ENCODE measurements at regions not wholly inside any gene's neighbourhood (a gene's known extent, or its start where the extent isn't known, plus 50 kb on each side); places are given as distances from the start of the nearest gene placed in this dataset.

- TF ChIP-seq CTCF (IDR thresholded peaks at IDR 0.05) (no peak), POLR2A (IDR thresholded peaks at IDR 0.05) (no peak)
- intact Hi-C loops (cut with DNase I), result no loop called here
- no peak for ATAC-seq
Measured at GRCh38 chr6:117817992-117818391, 89.1 kb upstream of the SLC35F1 start.

GRCh38 chr6:117818449-117818848, 88.6 kb upstream of the SLC35F1 start:
- ATAC-seq (no peak), DNase-seq (no peak)
- intact Hi-C loops (cut with DNase I), result no loop called here
- Histone ChIP-seq H3K4me1 (no peaks in the 10 kb centered on the region), H3K36me3 (replicated peaks in 1 of 2; ENCODE audit: insufficient read depth in 1 of 2, low read depth in 2 of 2) (no peaks in the 10 kb centered on the region), H3K27me3 (no peaks in the 10 kb centered on the region), H3K27ac (no peak overlapping the region), H3K4me3 (no peak overlapping the region), H3K9me3 (no peaks in the 10 kb centered on the region)
- 3 to 17% methylated on average over 1 of the region's 1 CpG for WGBS, 2 donors
- no peak for TF ChIP-seq CTCF (IDR thresholded peaks at IDR 0.05)
- TF ChIP-seq POLR2A (IDR thresholded peaks at IDR 0.05), result no peak

More at GRCh38 chr6:117817992-117818391, 89.1 kb upstream of the SLC35F1 start:
- no peak overlapping the region for H3K27ac ChIP-seq
- no peaks in the 10 kb centered on the region for H3K4me1 ChIP-seq
- no peak for DNase-seq
- no peak overlapping the region for H3K4me3 ChIP-seq
- no peaks in the 10 kb centered on the region for H3K9me3 ChIP-seq
- no peaks in the 10 kb centered on the region for H3K27me3 ChIP-seq
- H3K36me3 ChIP-seq (replicated peaks in 1 of 2; ENCODE audit: insufficient read depth in 1 of 2, low read depth in 2 of 2), result no peaks in the 10 kb centered on the region

- DNase-seq (peak in 1 of 4 donors; percentile 15), ATAC-seq (no peak)
- Histone ChIP-seq H3K27me3 (no peaks in the 10 kb centered on the region), H3K27ac (no peak overlapping the region), H3K4me1 (no peaks in the 10 kb centered on the region), H3K36me3 (replicated peaks in 1 of 2; ENCODE audit: insufficient read depth in 1 of 2, low read depth in 2 of 2) (no peaks in the 10 kb centered on the region), H3K9me3 (no peaks in the 10 kb centered on the region), H3K4me3 (no peak overlapping the region)
- TF ChIP-seq CTCF (IDR thresholded peaks at IDR 0.05), result peak in 1 of 7 experiments; percentile 29
- no peak for TF ChIP-seq POLR2A (IDR thresholded peaks at IDR 0.05)
- intact Hi-C loops (cut with DNase I), result no loop called here
- WGBS, 2 donors, result 1 to 3% methylated on average over 6 to 8 of the region's 8 CpGs
Measured at GRCh38 chr6:117829594-117830319, 77.3 kb upstream of the SLC35F1 start.

- WGBS, 2 donors, result 24 to 28% methylated on average over 3 of the region's 3 CpGs
- no peak for ATAC-seq
- intact Hi-C loops (cut with DNase I), result no loop called here
Measured at GRCh38 chr6:117837261-117837660, 69.8 kb upstream of the SLC35F1 start.

More at GRCh38 chr6:117837261-117837660, 69.8 kb upstream of the SLC35F1 start:
- Histone ChIP-seq H3K36me3 (replicated peaks in 1 of 2; ENCODE audit: insufficient read depth in 1 of 2, low read depth in 2 of 2) (no peaks in the 10 kb centered on the region), H3K27ac (no peak overlapping the region), H3K9me3 (no peaks in the 10 kb centered on the region), H3K4me3 (no peak overlapping the region), H3K27me3 (no peaks in the 10 kb centered on the region), H3K4me1 (no peaks in the 10 kb centered on the region)
- no peak for TF ChIP-seq POLR2A (IDR thresholded peaks at IDR 0.05)
- TF ChIP-seq CTCF (IDR thresholded peaks at IDR 0.05), result no peak
- DNase-seq, result no peak
